HCT116 (cell line): ENCODE measurements at regions not wholly inside any gene's neighbourhood (a gene's known extent, or its start where the extent isn't known, plus 50 kb on each side); places are given as distances from the start of the nearest gene placed in this dataset.

Source experiments
- ATAC-seq: fragments of 200-7000 bp; cut with Tn5 transposase; 2 replicates; pipeline ENCODE4 v1.9.1; 2020; ENCODE audit warnings: mild to moderate bottlenecking, moderate library complexity
- BruUV-seq: library from RNA; stranded (reverse); fragments of 400-500 nt; replicated peaks from 2 replicates; lab custom pipeline; 2021; lab: Mats Ljungman, UMichigan
- CTCF ChIA-PET: fragments of 300-600 bp; sonication (Branson Sonifier 250); formaldehyde crosslinking; loops from one replicate; lab custom pipeline; 2021; ENCODE audit warnings: antibody characterized with exemption; lab: Charles Lee
- POLR2A ChIA-PET: fragments of 300-600, 350-600 bp; sonication (Branson Sonifier 250); formaldehyde crosslinking; loops from one replicate; lab custom pipeline; 2021; ENCODE audit warnings: antibody characterized with exemption; lab: Charles Lee
- RAD21 ChIA-PET, 2 experiments: fragments of 300-600 bp; sonication (Branson Sonifier 250); formaldehyde crosslinking; loops; one replicate each; lab custom pipeline; 2023; ENCODE audit warnings: low total read pairs in 2 of 2; ENCODE audit not compliant: uncharacterized antibody in 2 of 2, unreplicated experiment in 2 of 2, low non-redundant PET in 1 of 2; lab: Charles Lee
- DNase-seq: peaks from one replicate; pipeline ENCODE4 v3.0.0-alpha.2; 2010; ENCODE audit warnings: low read depth, low spot score
- H2AFZ ChIP-seq: fragments of 200-600 bp; shearing (Covaris generic), sonication (generic); 2 replicates; pipeline ENCODE4 v1.6.1; 2017; ENCODE audit warnings: low read depth, mixed run types, mixed read lengths, antibody characterized with exemption, low read length; ENCODE audit not compliant: poor library complexity, severe bottlenecking
- H3K27ac ChIP-seq: 2 replicates; pipeline ENCODE4 v1.5.1; 2012; ENCODE audit warnings: low read depth, low read length
- H3K27me3 ChIP-seq: fragments of 200-600 bp; sonication (generic); 2 replicates; pipeline ENCODE4 v1.6.1; 2016; ENCODE audit warnings: mixed run types, low read length, mixed read lengths; ENCODE audit not compliant: insufficient read depth
- H3K36me3 ChIP-seq, 2 experiments: fragments of 200-500 bp in 1 of 2; fragments of 200-600 bp in 1 of 2; sonication (Bioruptor generic) in 1 of 2; sonication (generic) in 1 of 2; 2 replicates each; pipeline versions ENCODE4 v1.5.1 to v1.6.1; 2014 to 2016; ENCODE audit warnings: low read length in 2 of 2, inconsistent platforms in 1 of 2, mixed read lengths in 1 of 2, mixed run types in 1 of 2; ENCODE audit not compliant: insufficient read depth in 2 of 2, control insufficient read depth in 1 of 2
- H3K4me1 ChIP-seq, 2 experiments: fragments of 200-600 bp in 1 of 2; sonication (generic) in 1 of 2; 2 replicates each; pipeline versions ENCODE4 v1.5.1 to v1.6.1; 2012 to 2017; ENCODE audit warnings: low read length in 2 of 2, inconsistent platforms in 1 of 2, mild to moderate bottlenecking in 1 of 2, mixed read lengths in 1 of 2, mixed run types in 1 of 2, moderate library complexity in 1 of 2; ENCODE audit not compliant: insufficient read depth in 2 of 2, control insufficient read depth in 1 of 2
- H3K4me2 ChIP-seq: fragments of 200-600 bp; sonication (generic); 2 replicates; pipeline ENCODE4 v1.6.1; 2017; ENCODE audit warnings: mixed run types, low read length, mixed read lengths
- H3K4me3 ChIP-seq, 2 experiments: fragments of 200-600 bp in 1 of 2; sonication (generic) in 1 of 2; replicated peaks in 1 of 2; 2 replicates each; pipeline ENCODE4 v1.5.1; 2011 to 2016; ENCODE audit warnings: low read length in 2 of 2, control low read depth in 1 of 2, low read depth in 1 of 2, mild to moderate bottlenecking in 1 of 2, mixed read lengths in 1 of 2, mixed run types in 1 of 2
- H3K79me2 ChIP-seq: fragments of 200-600 bp; sonication (generic); 2 replicates; pipeline ENCODE4 v1.6.1; 2017; ENCODE audit warnings: mild to moderate bottlenecking, mixed run types, low read length, moderate library complexity, mixed read lengths; ENCODE audit not compliant: insufficient read depth
- H3K9ac ChIP-seq: fragments of 200-600 bp; sonication (generic); 2 replicates; pipeline ENCODE4 v1.6.1; 2016; ENCODE audit warnings: low read length, mixed read lengths
- H3K9me2 ChIP-seq: fragments of 200-600 bp; sonication (generic), shearing (Covaris generic); 2 replicates; pipeline ENCODE4 v1.6.1; 2017; ENCODE audit warnings: mixed run types, mild to moderate bottlenecking, moderate library complexity; ENCODE audit not compliant: insufficient read depth
- H3K9me3 ChIP-seq, 2 experiments: fragments of 200-500 bp in 1 of 2; fragments of 200-600 bp in 1 of 2; sonication (Bioruptor generic) in 1 of 2; sonication (generic) in 1 of 2; 2 replicates each; pipeline ENCODE4 v1.6.1; 2014 to 2017; ENCODE audit warnings: low read length in 2 of 2, mixed read lengths in 2 of 2, inconsistent platforms in 1 of 2, low read depth in 1 of 2, mild to moderate bottlenecking in 1 of 2, mixed run types in 1 of 2, moderate library complexity in 1 of 2; ENCODE audit not compliant: control insufficient read depth in 1 of 2, insufficient read depth in 1 of 2
- H4K20me1 ChIP-seq: fragments of 200-600 bp; sonication (generic), shearing (Covaris generic); 2 replicates; pipeline ENCODE4 v1.6.1; 2017; ENCODE audit warnings: mixed run types, mild to moderate bottlenecking, moderate library complexity; ENCODE audit not compliant: insufficient read depth
- CBX3 ChIP-seq: IDR thresholded peaks from 2 replicates; pipeline ENCODE4 v1.6.1; 2012; ENCODE audit warnings: low read depth
- EGR1 ChIP-seq: IDR thresholded peaks from 2 replicates; pipeline ENCODE4 v1.6.1; 2012; ENCODE audit warnings: low read depth
- EZH2 ChIP-seq: fragments of 200-600 bp; sonication (generic); IDR thresholded peaks from 2 replicates; pipeline ENCODE4 v1.6.1; 2017; ENCODE audit warnings: antibody characterized with exemption, mixed run types
- EZH2phosphoT487 ChIP-seq: fragments of 200-600 bp; IDR thresholded peaks from 2 replicates; pipeline ENCODE4 v1.6.1; 2018; ENCODE audit warnings: antibody characterized with exemption, borderline replicate concordance
- FOSL1 ChIP-seq: IDR thresholded peaks from 2 replicates; pipeline ENCODE4 v1.6.1; 2012; ENCODE audit warnings: low read depth
- JUND ChIP-seq: IDR thresholded peaks from 2 replicates; pipeline ENCODE4 v1.6.1; 2012
- RAD21 ChIP-seq: IDR thresholded peaks from 2 replicates; pipeline ENCODE4 v1.6.1; 2012; ENCODE audit warnings: low read depth, mild to moderate bottlenecking
- SIN3A ChIP-seq: IDR thresholded peaks from 2 replicates; pipeline ENCODE4 v1.6.1; 2012; ENCODE audit warnings: low read depth
- SP1 ChIP-seq: IDR thresholded peaks from 2 replicates; pipeline ENCODE4 v1.6.1; 2012; ENCODE audit warnings: low read depth
- SRF ChIP-seq: IDR thresholded peaks from 2 replicates; pipeline ENCODE4 v1.6.1; 2012; ENCODE audit warnings: low read depth
- TCF7L2 ChIP-seq: IDR thresholded peaks from 2 replicates; pipeline ENCODE4 v1.7.0; 2011; ENCODE audit warnings: borderline replicate concordance, inconsistent platforms; ENCODE audit not compliant: insufficient read depth, insufficient read length; ENCODE audit errors: extremely low read depth
- ZFX ChIP-seq: fragments of 450-650 bp; IDR thresholded peaks from 2 replicates; pipeline ENCODE4 v1.6.1; 2017
- ZNF274 ChIP-seq: fragments of 200-500 bp; sonication (Bioruptor generic); IDR thresholded peaks from 2 replicates; pipeline ENCODE4 v1.6.1; 2014; ENCODE audit warnings: mild to moderate bottlenecking, low read depth, low read length, inconsistent platforms
- intact Hi-C: fragments of 100-400 bp; cut with micrococcal nuclease; formaldehyde crosslinking; loops from 2 replicates; pipeline ENCODE4 v1.10.0; 2022
- TF ChIP-seq, protein P1 (sequence below), 3 experiments: fragments of 200-600 bp in 1 of 3; sonication (generic) in 1 of 3; IDR thresholded peaks in 2 of 3; conservative IDR thresholded peaks in 1 of 3; 2 replicates each; pipeline ENCODE4 v1.5.1; 2012 to 2017; ENCODE audit warnings: low read depth in 2 of 3, low read length in 2 of 3, antibody characterized with exemption in 1 of 3, borderline replicate concordance in 1 of 3, control low read depth in 1 of 3, mild to moderate bottlenecking in 1 of 3, mixed read lengths in 1 of 3, mixed run types in 1 of 3, moderate library complexity in 1 of 3; ENCODE audit not compliant: insufficient read depth in 1 of 3
- TF ChIP-seq, protein P2 (sequence below): IDR thresholded peaks from 2 replicates; pipeline ENCODE4 v1.6.1; 2012
- TF ChIP-seq, protein P3 (sequence below): IDR thresholded peaks from 2 replicates; pipeline ENCODE4 v1.6.1; 2012

DNA sequence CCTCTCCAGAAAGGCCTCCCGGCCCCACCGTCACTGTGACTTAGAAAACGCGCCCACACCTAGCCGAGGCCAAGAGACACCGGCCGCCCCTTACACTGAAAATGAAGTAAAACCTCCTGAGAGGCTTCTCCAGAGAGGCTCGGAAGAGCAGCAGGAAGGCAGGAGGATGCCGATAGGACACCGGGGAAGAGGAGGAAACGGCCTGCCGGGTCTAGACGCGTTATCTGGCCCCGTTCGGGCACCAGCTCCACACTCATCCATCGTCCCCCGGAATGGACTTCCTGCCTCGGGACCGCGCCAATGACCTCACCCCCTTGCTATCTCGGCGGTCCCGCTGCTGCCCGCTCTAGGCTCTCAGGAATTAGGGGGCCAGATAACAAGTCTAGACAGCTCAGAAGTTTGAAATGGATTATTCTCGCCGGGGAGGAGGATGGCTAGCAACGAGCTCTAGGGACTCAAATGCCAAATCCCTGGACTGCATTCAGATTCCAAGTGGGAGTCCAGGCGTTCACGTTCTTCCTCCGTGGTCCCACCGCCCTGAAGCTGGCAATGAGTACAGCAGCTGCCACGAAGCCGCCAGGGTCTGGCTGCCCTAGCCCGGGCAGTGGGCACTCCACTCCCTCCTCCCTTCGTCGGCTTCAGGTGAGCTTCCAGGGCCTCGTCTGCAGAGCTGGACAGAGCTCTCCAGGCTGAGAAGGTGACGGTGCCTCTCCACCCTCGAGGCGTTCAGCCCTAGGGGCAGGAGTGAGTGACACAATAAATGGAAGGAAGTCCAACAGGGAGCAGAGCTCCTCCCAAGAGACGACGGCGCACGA lies 350.9 kb downstream of the FOXL1 start:
- Histone ChIP-seq H3K27me3 (peaks cover 18% of the 10 kb centered on the region; the same call in 1 of the 2 replicates), H3K4me2 (no peak overlapping the region), H3K9me2 (no peaks in the 10 kb centered on the region), H3K27ac (no peak overlapping the region), H3K9me3 (no peaks in the 10 kb centered on the region), H3K79me2 (no peaks in the 10 kb centered on the region), H3K9ac (no peak overlapping the region), H3K4me1 (no peaks in the 10 kb centered on the region), H4K20me1 (no peaks in the 10 kb centered on the region), H2AFZ (no peak overlapping the region), H3K4me3 (no peak overlapping the region), H3K36me3 (no peaks in the 10 kb centered on the region)
- intact Hi-C loops, result no loop called here
- no peak for DNase-seq
- no peak for ATAC-seq
- no TSS peak for BruUV-seq
- ChIA-PET RAD21 (no interaction called here), POLR2A (no interaction called here), CTCF (no interaction called here)
- TF ChIP-seq, protein P1, sequence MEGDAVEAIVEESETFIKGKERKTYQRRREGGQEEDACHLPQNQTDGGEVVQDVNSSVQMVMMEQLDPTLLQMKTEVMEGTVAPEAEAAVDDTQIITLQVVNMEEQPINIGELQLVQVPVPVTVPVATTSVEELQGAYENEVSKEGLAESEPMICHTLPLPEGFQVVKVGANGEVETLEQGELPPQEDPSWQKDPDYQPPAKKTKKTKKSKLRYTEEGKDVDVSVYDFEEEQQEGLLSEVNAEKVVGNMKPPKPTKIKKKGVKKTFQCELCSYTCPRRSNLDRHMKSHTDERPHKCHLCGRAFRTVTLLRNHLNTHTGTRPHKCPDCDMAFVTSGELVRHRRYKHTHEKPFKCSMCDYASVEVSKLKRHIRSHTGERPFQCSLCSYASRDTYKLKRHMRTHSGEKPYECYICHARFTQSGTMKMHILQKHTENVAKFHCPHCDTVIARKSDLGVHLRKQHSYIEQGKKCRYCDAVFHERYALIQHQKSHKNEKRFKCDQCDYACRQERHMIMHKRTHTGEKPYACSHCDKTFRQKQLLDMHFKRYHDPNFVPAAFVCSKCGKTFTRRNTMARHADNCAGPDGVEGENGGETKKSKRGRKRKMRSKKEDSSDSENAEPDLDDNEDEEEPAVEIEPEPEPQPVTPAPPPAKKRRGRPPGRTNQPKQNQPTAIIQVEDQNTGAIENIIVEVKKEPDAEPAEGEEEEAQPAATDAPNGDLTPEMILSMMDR (IDR thresholded peaks at IDR 0.05 in 2 of 3, conservative IDR thresholded peaks at IDR 0.05 in 1 of 3; ENCODE audit: borderline replicate concordance in 1 of 3, insufficient read depth in 1 of 3, low read depth in 2 of 3, low read length in 2 of 3), result no peak
- TF ChIP-seq SIN3A (no peak), FOSL1 (no peak), EGR1 (no peak), RAD21 (no peak), ZNF274 (no peak), JUND (no peak), ZFX (no peak), TCF7L2 (no peak), EZH2 (no peak), EZH2phosphoT487 (no peak), CBX3 (no peak), SP1 (no peak), SRF (no peak)
- TF ChIP-seq, protein P2, sequence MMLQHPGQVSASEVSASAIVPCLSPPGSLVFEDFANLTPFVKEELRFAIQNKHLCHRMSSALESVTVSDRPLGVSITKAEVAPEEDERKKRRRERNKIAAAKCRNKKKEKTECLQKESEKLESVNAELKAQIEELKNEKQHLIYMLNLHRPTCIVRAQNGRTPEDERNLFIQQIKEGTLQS, result no peak
- TF ChIP-seq, protein P3, sequence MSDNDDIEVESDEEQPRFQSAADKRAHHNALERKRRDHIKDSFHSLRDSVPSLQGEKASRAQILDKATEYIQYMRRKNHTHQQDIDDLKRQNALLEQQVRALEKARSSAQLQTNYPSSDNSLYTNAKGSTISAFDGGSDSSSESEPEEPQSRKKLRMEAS, result no peak
